K562 (cell line): ENCODE measurements at regions not wholly inside any gene's neighbourhood (a gene's known extent, or its start where the extent isn't known, plus 50 kb on each side); places are given as distances from the start of the nearest gene placed in this dataset.

Experiments used
- ELF4 ChIP-seq: fragments of 450-650 bp; formaldehyde crosslinking; IDR thresholded peaks from 2 replicates; pipeline ENCODE4 v1.4.0; 2022; ENCODE audit warnings: missing genetic modification characterization
- POLR2B ChIP-seq: fragments of 450-650 bp; IDR thresholded peaks from 2 replicates; pipeline ENCODE4 v1.6.1; 2018; ENCODE audit warnings: low read depth; ENCODE audit not compliant: partially characterized antibody
- TF ChIP-seq, protein P1 (sequence below), 3 experiments: IDR thresholded peaks in 2 of 3; conservative IDR thresholded peaks in 1 of 3; 2 replicates each; pipeline ENCODE4 v1.5.1; 2011 to 2012; ENCODE audit warnings: low read length in 3 of 3, mild to moderate bottlenecking in 3 of 3, control low read depth in 2 of 3, improper control_type of control experiment in 1 of 3, inconsistent platforms in 1 of 3, low read depth in 1 of 3, mixed read lengths in 1 of 3, moderate library complexity in 1 of 3; ENCODE audit not compliant: insufficient read depth in 2 of 3
- TF ChIP-seq, protein P2 (sequence below): IDR thresholded peaks from 2 replicates; pipeline ENCODE4 v1.6.1; 2014; ENCODE audit warnings: antibody characterized with exemption

DNA sequence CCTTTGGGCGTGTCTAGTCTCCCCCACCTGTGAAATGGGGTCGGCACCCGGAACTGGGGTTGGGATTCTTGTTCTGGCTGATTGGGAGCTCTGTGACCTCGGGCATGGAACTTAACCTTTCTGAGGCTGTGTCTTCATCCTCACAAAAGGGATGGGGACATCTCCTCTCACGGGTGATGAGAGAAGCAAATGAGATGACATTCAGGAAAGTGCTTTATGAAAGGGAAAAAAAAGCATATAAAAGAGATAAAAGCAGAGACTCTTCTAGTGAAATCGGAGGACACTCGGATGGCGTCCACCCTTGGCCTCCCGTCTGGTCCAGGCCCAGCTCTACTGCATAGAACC, 98.9 kb downstream of the LRRC74A start:
- TF ChIP-seq ELF4 (CRISPR knock-in tag) (no peak), POLR2B (no peak)
- TF ChIP-seq, protein P1, sequence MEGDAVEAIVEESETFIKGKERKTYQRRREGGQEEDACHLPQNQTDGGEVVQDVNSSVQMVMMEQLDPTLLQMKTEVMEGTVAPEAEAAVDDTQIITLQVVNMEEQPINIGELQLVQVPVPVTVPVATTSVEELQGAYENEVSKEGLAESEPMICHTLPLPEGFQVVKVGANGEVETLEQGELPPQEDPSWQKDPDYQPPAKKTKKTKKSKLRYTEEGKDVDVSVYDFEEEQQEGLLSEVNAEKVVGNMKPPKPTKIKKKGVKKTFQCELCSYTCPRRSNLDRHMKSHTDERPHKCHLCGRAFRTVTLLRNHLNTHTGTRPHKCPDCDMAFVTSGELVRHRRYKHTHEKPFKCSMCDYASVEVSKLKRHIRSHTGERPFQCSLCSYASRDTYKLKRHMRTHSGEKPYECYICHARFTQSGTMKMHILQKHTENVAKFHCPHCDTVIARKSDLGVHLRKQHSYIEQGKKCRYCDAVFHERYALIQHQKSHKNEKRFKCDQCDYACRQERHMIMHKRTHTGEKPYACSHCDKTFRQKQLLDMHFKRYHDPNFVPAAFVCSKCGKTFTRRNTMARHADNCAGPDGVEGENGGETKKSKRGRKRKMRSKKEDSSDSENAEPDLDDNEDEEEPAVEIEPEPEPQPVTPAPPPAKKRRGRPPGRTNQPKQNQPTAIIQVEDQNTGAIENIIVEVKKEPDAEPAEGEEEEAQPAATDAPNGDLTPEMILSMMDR (IDR thresholded peaks at IDR 0.05 in 2 of 3, conservative IDR thresholded peaks at IDR 0.05 in 1 of 3; ENCODE audit: insufficient read depth in 2 of 3, low read depth in 1 of 3, low read length in 3 of 3), result no peak
- TF ChIP-seq, protein P2, sequence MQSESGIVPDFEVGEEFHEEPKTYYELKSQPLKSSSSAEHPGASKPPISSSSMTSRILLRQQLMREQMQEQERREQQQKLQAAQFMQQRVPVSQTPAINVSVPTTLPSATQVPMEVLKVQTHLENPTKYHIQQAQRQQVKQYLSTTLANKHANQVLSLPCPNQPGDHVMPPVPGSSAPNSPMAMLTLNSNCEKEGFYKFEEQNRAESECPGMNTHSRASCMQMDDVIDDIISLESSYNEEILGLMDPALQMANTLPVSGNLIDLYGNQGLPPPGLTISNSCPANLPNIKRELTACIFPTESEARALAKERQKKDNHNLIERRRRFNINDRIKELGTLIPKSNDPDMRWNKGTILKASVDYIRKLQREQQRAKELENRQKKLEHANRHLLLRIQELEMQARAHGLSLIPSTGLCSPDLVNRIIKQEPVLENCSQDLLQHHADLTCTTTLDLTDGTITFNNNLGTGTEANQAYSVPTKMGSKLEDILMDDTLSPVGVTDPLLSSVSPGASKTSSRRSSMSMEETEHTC, result no peak
